IPS DF 4.7 (cell line): ENCODE measurements at regions not wholly inside any gene's neighbourhood (a gene's known extent, or its start where the extent isn't known, plus 50 kb on each side); places are given as distances from the start of the nearest gene placed in this dataset.
"Not testable (repeated sequence)": the region's sequence is repeated elsewhere in the genome, so short reads cannot be mapped to it uniquely, and the experiment has no call there.

ENCODE experiments used
- DNase-seq: peaks from one replicate; pipeline ENCODE4 v3.0.0-alpha.2; 2013; ENCODE audit warnings: low spot score; ENCODE audit errors: extremely low read depth

- no peak for DNase-seq
Measured at GRCh38 chr18:22503803-22504202, 86.1 kb upstream of the CTAGE1 start.

GRCh38 chr18:22504251-22505030 is 86.7 kb upstream of the CTAGE1 start:
- no peak for DNase-seq

- no peak for DNase-seq
Measured at GRCh38 chr18:22505141-22505591, 87.5 kb upstream of the CTAGE1 start.

- DNase-seq, result no peak
Measured at GRCh38 chr18:22507055-22507454, 89.3 kb upstream of the CTAGE1 start.

GRCh38 chr18:22509423-22509822 is 91.7 kb upstream of the CTAGE1 start:
- no peak for DNase-seq

- DNase-seq, result no peak
Measured at GRCh38 chr18:22510697-22511096, 93.0 kb upstream of the CTAGE1 start.

- DNase-seq, result no peak
Measured at GRCh38 chr18:22513721-22514481, 96.2 kb upstream of the CTAGE1 start.

- no peak for DNase-seq
Measured at GRCh38 chr18:22514655-22515054, 96.9 kb upstream of the CTAGE1 start.

- no peak for DNase-seq
Measured at GRCh38 chr18:22515250-22515649, 97.5 kb upstream of the CTAGE1 start.

GRCh38 chr18:22517356-22517755 is 99.6 kb upstream of the CTAGE1 start:
- no peak for DNase-seq

GRCh38 chr18:22521026-22521707 is 103.5 kb upstream of the CTAGE1 start:
- no peak for DNase-seq

- DNase-seq, result no peak
Measured at GRCh38 chr18:22523481-22523880, 105.8 kb upstream of the CTAGE1 start.

- DNase-seq, result no peak
Measured at GRCh38 chr18:22524783-22525182, 107.1 kb upstream of the CTAGE1 start.

- no peak for DNase-seq
Measured at GRCh38 chr18:22525313-22525712, 107.6 kb upstream of the CTAGE1 start.

GRCh38 chr18:22525883-22526282 is 108.2 kb upstream of the CTAGE1 start:
- no peak for DNase-seq

- no peak for DNase-seq
Measured at GRCh38 chr18:22528291-22528690, 110.6 kb upstream of the CTAGE1 start.

- DNase-seq, result not testable (repeated sequence)
Measured at GRCh38 chr18:22534706-22535105, 117.0 kb upstream of the CTAGE1 start.

GRCh38 chr18:22536558-22536957 is 118.8 kb upstream of the CTAGE1 start:
- DNase-seq, result no peak

- no peak for DNase-seq
Measured at GRCh38 chr18:22538426-22538825, 120.7 kb upstream of the CTAGE1 start.

GRCh38 chr18:22539051-22539765 is 121.5 kb upstream of the CTAGE1 start:
- no peak for DNase-seq

- DNase-seq, result no peak
Measured at GRCh38 chr18:22541232-22541631, 123.5 kb upstream of the CTAGE1 start.
